H9 (cell line): ENCODE measurements at regions not wholly inside any gene's neighbourhood (a gene's known extent, or its start where the extent isn't known, plus 50 kb on each side); places are given as distances from the start of the nearest gene placed in this dataset.
A peak's percentile ranks its signal among the peaks of the same experiment; 100 is the strongest.

ENCODE experiments used
- DNase-seq: peaks from one replicate; pipeline ENCODE4 v3.0.0-alpha.2; 2017
- H2AFZ ChIP-seq: one replicate; pipeline ENCODE4 v1.6.1; 2013; ENCODE audit warnings: mild to moderate bottlenecking, low read length, control low read depth, moderate library complexity
- H2AK5ac ChIP-seq: 2 replicates; pipeline ENCODE4 v1.6.1; 2013; ENCODE audit warnings: low read length, control low read depth, mixed read lengths; ENCODE audit not compliant: insufficient read length
- H2BK120ac ChIP-seq: one replicate; pipeline ENCODE4 v1.6.1; 2013; ENCODE audit warnings: low read depth, mild to moderate bottlenecking, low read length, control low read depth, inconsistent platforms; ENCODE audit not compliant: poor library complexity, severe bottlenecking
- H2BK12ac ChIP-seq: 2 replicates; pipeline ENCODE4 v1.6.1; 2013; ENCODE audit warnings: low read length, control low read depth, mixed read lengths, low read depth; ENCODE audit not compliant: insufficient read length
- H2BK15ac ChIP-seq: 2 replicates; pipeline ENCODE4 v1.6.1; 2013; ENCODE audit warnings: low read depth, low read length, control low read depth
- H2BK20ac ChIP-seq: one replicate; pipeline ENCODE4 v1.6.1; 2013; ENCODE audit warnings: low read depth, mild to moderate bottlenecking, low read length, control low read depth, inconsistent platforms; ENCODE audit not compliant: poor library complexity, severe bottlenecking
- H2BK5ac ChIP-seq: 2 replicates; pipeline ENCODE4 v1.6.1; 2013; ENCODE audit warnings: low read length, control low read depth, mixed read lengths; ENCODE audit not compliant: insufficient read length
- H3K14ac ChIP-seq: 2 replicates; pipeline ENCODE4 v1.6.1; 2013; ENCODE audit warnings: low read length, control low read depth; ENCODE audit not compliant: insufficient read depth
- H3K18ac ChIP-seq: 2 replicates; pipeline ENCODE4 v1.6.1; 2013; ENCODE audit warnings: low read depth, mild to moderate bottlenecking, mixed read lengths, low read length, control low read depth; ENCODE audit not compliant: insufficient read length
- H3K23ac ChIP-seq: 2 replicates; pipeline ENCODE4 v1.6.1; 2013; ENCODE audit warnings: low read length, control low read depth, mixed read lengths, low read depth; ENCODE audit not compliant: insufficient read length
- H3K23me2 ChIP-seq: 2 replicates; pipeline ENCODE4 v1.6.1; 2013; ENCODE audit warnings: low read depth, mild to moderate bottlenecking, mixed read lengths, low read length, control low read depth; ENCODE audit not compliant: insufficient read length, poor library complexity, severe bottlenecking
- H3K27ac ChIP-seq: 2 replicates; pipeline ENCODE4 v1.5.1; 2013; ENCODE audit warnings: low read length, control low read depth, mixed read lengths, low read depth; ENCODE audit not compliant: insufficient read length
- H3K27me3 ChIP-seq: 2 replicates; pipeline ENCODE4 v1.6.1; 2013; ENCODE audit warnings: low read length, control low read depth, inconsistent platforms; ENCODE audit not compliant: insufficient read depth
- H3K4ac ChIP-seq: 2 replicates; pipeline ENCODE4 v1.6.1; 2013; ENCODE audit warnings: low read depth, mild to moderate bottlenecking, control low read depth, inconsistent platforms, low read length, moderate library complexity
- H3K4me1 ChIP-seq: 2 replicates; pipeline ENCODE4 v1.6.1; 2013; ENCODE audit warnings: low read length, control low read depth, inconsistent platforms; ENCODE audit not compliant: insufficient read depth
- H3K4me2 ChIP-seq: 2 replicates; pipeline ENCODE4 v1.6.1; 2013; ENCODE audit warnings: low read length, control low read depth, mixed read lengths; ENCODE audit not compliant: insufficient read length, insufficient read depth
- H3K56ac ChIP-seq: 2 replicates; pipeline ENCODE4 v1.6.1; 2013; ENCODE audit warnings: low read depth, mild to moderate bottlenecking, mixed read lengths, low read length, control low read depth; ENCODE audit not compliant: insufficient read length
- H3K79me1 ChIP-seq: 2 replicates; pipeline ENCODE4 v1.6.1; 2013; ENCODE audit warnings: low read depth, mild to moderate bottlenecking, moderate library complexity, low read length, control low read depth, inconsistent platforms; ENCODE audit not compliant: insufficient read depth, poor library complexity, severe bottlenecking
- H3K79me2 ChIP-seq: 2 replicates; pipeline ENCODE4 v1.6.1; 2013; ENCODE audit warnings: low read length, control low read depth, inconsistent platforms; ENCODE audit not compliant: insufficient read depth
- H3K9ac ChIP-seq: 2 replicates; pipeline ENCODE4 v1.6.1; 2013; ENCODE audit warnings: low read length, control low read depth, mixed read lengths; ENCODE audit not compliant: insufficient read length; ENCODE audit errors: extremely low read depth
- H3K9me3 ChIP-seq: one replicate; pipeline ENCODE4 v1.6.1; 2013; ENCODE audit warnings: low read depth, low read length, inconsistent platforms; ENCODE audit not compliant: control insufficient read depth
- H3T11ph ChIP-seq: one replicate; pipeline ENCODE4 v1.6.1; 2013; ENCODE audit warnings: mild to moderate bottlenecking, low read length, control low read depth, inconsistent platforms
- H4K20me1 ChIP-seq: one replicate; pipeline ENCODE4 v1.6.1; 2013; ENCODE audit not compliant: control insufficient read depth, insufficient read length, insufficient read depth
- H4K5ac ChIP-seq: 2 replicates; pipeline ENCODE4 v1.6.1; 2013; ENCODE audit warnings: low read depth, mild to moderate bottlenecking, mixed read lengths, low read length, control low read depth; ENCODE audit not compliant: insufficient read length
- H4K8ac ChIP-seq: replicated peaks from 2 replicates; pipeline ENCODE4 v1.6.1; 2013; ENCODE audit warnings: low read length, control low read depth, mixed read lengths, low read depth; ENCODE audit not compliant: insufficient read length
- H4K91ac ChIP-seq: 2 replicates; pipeline ENCODE4 v1.6.1; 2013; ENCODE audit warnings: low read depth, mild to moderate bottlenecking, moderate library complexity, mixed read lengths, low read length, control low read depth; ENCODE audit not compliant: insufficient read length
- H3K27ac Mint-ChIP-seq, 3 experiments: 2 replicates in 2 of 3; 3 replicates in 1 of 3; pipeline ENCODE4 v1.8.0; 2020 to 2021; ENCODE audit warnings: mixed read lengths in 3 of 3, mild to moderate bottlenecking in 1 of 3, moderate library complexity in 1 of 3
- H3K27me3 Mint-ChIP-seq: 2 replicates; pipeline ENCODE4 v1.8.0; 2021; ENCODE audit warnings: low read depth, mild to moderate bottlenecking, moderate library complexity, mixed read lengths
- H3K36me3 Mint-ChIP-seq, 3 experiments: 2 replicates in 2 of 3; 3 replicates in 1 of 3; pipeline ENCODE4 v1.8.0; 2020 to 2021; ENCODE audit warnings: low read depth in 3 of 3, mixed read lengths in 3 of 3; ENCODE audit not compliant: insufficient read depth in 1 of 3
- H3K4me1 Mint-ChIP-seq, 2 experiments: 2 replicates each; pipeline ENCODE4 v1.8.0; 2020; ENCODE audit warnings: mixed read lengths in 2 of 2
- H3K4me3 Mint-ChIP-seq, 2 experiments: 2 replicates in 1 of 2; 3 replicates in 1 of 2; pipeline ENCODE4 v1.8.0; 2020 to 2021; ENCODE audit warnings: mild to moderate bottlenecking in 2 of 2, mixed read lengths in 2 of 2, moderate library complexity in 1 of 2
- H3K9me3 Mint-ChIP-seq, 2 experiments: 2 replicates in 1 of 2; 3 replicates in 1 of 2; pipeline ENCODE4 v1.8.0; 2020; ENCODE audit warnings: mild to moderate bottlenecking in 2 of 2, mixed read lengths in 2 of 2, moderate library complexity in 1 of 2
- WGBS: extraction: QIAGEN DNeasy Blood & Tissue Kit; methylation state at CpG from one replicate; pipeline ENCODE4 v1.1.7; 2013; ENCODE audit warnings: missing lambda C conversion rate, low lambda C conversion rate, mixed read lengths; ENCODE audit not compliant: insufficient read length; ENCODE audit errors: extremely low coverage; 5-methylcytosine and 5-hydroxymethylcytosine counted together
- TF ChIP-seq, protein P1 (sequence below): fragments of 200-600 bp; sonication (generic); conservative IDR thresholded peaks from 3 replicates; pipeline ENCODE4 v1.8.0; 2021; ENCODE audit warnings: antibody characterized with exemption, mild to moderate bottlenecking

DNA sequence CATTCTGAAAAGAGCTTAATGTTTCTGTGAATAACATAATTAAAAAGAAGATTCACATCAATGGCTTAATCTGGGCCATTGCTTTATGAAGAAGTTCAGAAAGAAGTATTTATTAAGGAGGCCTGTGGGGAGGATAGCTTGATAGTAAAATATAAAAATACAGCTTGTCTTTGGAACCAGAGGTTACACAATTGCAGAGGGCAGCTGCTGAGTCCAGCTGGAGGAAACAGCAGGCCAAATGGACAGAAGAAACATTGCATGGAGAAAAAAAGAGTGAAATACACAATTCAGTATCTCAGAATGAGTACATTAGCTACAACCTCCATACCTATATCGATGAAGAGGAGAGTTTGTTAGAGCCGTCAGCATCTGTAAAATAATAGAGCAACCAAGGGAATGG lies 148.0 kb upstream of the NPY2R start:
- Histone ChIP-seq H3K27me3 (no peaks in the 10 kb centered on the region), H2BK120ac (no peak overlapping the region), H3K23ac (no peak overlapping the region), H3K79me2 (no peaks in the 10 kb centered on the region), H2BK12ac (no peak overlapping the region), H3K18ac (no peak overlapping the region), H3T11ph (no peak overlapping the region), H3K23me2 (no peaks in the 10 kb centered on the region), H4K91ac (no peak overlapping the region), H3K4ac (no peak overlapping the region), H3K27ac (no peak overlapping the region), H3K4me2 (no peak overlapping the region), H4K8ac (no peak overlapping the region), H4K20me1 (no peaks in the 10 kb centered on the region), H2BK15ac (no peak overlapping the region), H4K5ac (no peak overlapping the region), H2BK20ac (no peak overlapping the region), H3K9ac (no peak overlapping the region), H3K9me3 (no peaks in the 10 kb centered on the region), H3K4me1 (no peaks in the 10 kb centered on the region; the same call in 1 of the 2 replicates), H3K56ac (no peak overlapping the region), H3K79me1 (no peaks in the 10 kb centered on the region), H2AK5ac (no peak overlapping the region), H2AFZ (no peak overlapping the region), H2BK5ac (no peak overlapping the region), H3K14ac (no peak overlapping the region)
- no peak for DNase-seq
- Mint-ChIP-seq H3K9me3 (no peaks in the 10 kb centered on the region), H3K4me1 (peaks cover 21 to 22% of the 10 kb centered on the region in 2 experiments), H3K4me3 (no peak overlapping the region), H3K36me3 (no peaks in the 10 kb centered on the region), H3K27ac (0 out of 7 replicates have a peak overlapping the region, but pooled peaks of 1 of the 3 experiments have one; percentile 4), H3K27me3 (no peaks in the 10 kb centered on the region; the same call in 1 of the 2 replicates)
- TF ChIP-seq, protein P1, sequence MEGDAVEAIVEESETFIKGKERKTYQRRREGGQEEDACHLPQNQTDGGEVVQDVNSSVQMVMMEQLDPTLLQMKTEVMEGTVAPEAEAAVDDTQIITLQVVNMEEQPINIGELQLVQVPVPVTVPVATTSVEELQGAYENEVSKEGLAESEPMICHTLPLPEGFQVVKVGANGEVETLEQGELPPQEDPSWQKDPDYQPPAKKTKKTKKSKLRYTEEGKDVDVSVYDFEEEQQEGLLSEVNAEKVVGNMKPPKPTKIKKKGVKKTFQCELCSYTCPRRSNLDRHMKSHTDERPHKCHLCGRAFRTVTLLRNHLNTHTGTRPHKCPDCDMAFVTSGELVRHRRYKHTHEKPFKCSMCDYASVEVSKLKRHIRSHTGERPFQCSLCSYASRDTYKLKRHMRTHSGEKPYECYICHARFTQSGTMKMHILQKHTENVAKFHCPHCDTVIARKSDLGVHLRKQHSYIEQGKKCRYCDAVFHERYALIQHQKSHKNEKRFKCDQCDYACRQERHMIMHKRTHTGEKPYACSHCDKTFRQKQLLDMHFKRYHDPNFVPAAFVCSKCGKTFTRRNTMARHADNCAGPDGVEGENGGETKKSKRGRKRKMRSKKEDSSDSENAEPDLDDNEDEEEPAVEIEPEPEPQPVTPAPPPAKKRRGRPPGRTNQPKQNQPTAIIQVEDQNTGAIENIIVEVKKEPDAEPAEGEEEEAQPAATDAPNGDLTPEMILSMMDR: no peak
- WGBS: no CpG with 5 or more reads among the region's 2 CpGs
